ENCODE measurements at regions not wholly inside any gene's neighbourhood (a gene's known extent, or its start where the extent isn't known, plus 50 kb on each side); places are given as distances from the start of the nearest gene placed in this dataset.

DNA sequence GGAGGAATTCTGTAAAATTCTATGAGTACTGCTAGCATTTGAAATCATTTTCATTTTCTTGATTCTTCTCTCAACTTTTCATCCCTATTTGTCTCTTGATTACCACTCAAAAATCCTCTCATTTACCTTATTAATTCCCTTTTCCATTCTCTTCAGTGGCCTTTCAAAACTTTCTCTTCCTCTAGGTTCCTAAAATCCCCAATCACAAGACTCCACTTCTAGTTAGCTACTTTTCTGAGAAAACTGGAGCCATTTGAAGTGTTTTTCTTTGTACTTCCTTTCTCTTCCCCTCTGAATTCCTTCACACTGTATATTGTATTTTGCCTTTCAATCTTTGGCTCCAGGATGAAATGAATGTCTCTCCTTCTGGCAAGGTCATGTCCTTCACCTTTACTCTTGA lies 61.3 kb upstream of the NR4A3 start:
- H3K36me3 ChIP-seq (ENCODE audit: control insufficient read depth, insufficient read depth, low read length) = no peaks in the 10 kb centered on the region
- no peaks in the 10 kb centered on the region for H3K4me1 ChIP-seq (replicated peaks in 1 of 2; ENCODE audit: control insufficient read depth in 2 of 2, insufficient read depth in 2 of 2, low read length in 2 of 2)
- ChIA-PET POLR2A (no interaction called here), CTCF (ENCODE audit: low intra/inter-chr PET ratio) (no interaction called here)
- no peak overlapping the region for H3K4me2 ChIP-seq (ENCODE audit: insufficient read depth, low read length)
- BruUV-seq (replicated peaks) = no TSS peak
- DNase-seq (ENCODE audit: extremely low read depth in 1 of 4, low spot score in 3 of 4) (no peak), FAIRE-seq (no peak), ATAC-seq (no peak)
- H3K9me1 ChIP-seq (ENCODE audit: control insufficient read depth, insufficient read depth, low read length) = no peaks in the 10 kb centered on the region
- no peak overlapping the region for H2AFZ ChIP-seq (ENCODE audit: low read depth, low read length)
- H3K4me3 ChIP-seq = no peak overlapping the region
- H3K9me3 ChIP-seq (replicated peaks; ENCODE audit: control insufficient read depth, insufficient read depth, low read depth, low read length) = no peaks in the 10 kb centered on the region
- H4K20me1 ChIP-seq (replicated peaks; ENCODE audit: control insufficient read depth, insufficient read depth, low read length) = no peaks in the 10 kb centered on the region
- no peaks in the 10 kb centered on the region for H3K79me2 ChIP-seq (ENCODE audit: control insufficient read depth, insufficient read depth, low read length)
- TF ChIP-seq, protein P1, sequence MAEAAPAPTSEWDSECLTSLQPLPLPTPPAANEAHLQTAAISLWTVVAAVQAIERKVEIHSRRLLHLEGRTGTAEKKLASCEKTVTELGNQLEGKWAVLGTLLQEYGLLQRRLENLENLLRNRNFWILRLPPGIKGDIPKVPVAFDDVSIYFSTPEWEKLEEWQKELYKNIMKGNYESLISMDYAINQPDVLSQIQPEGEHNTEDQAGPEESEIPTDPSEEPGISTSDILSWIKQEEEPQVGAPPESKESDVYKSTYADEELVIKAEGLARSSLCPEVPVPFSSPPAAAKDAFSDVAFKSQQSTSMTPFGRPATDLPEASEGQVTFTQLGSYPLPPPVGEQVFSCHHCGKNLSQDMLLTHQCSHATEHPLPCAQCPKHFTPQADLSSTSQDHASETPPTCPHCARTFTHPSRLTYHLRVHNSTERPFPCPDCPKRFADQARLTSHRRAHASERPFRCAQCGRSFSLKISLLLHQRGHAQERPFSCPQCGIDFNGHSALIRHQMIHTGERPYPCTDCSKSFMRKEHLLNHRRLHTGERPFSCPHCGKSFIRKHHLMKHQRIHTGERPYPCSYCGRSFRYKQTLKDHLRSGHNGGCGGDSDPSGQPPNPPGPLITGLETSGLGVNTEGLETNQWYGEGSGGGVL (CRISPR knock-in tag; IDR thresholded peaks at IDR 0.05) = no peak
- TF ChIP-seq, protein P2, sequence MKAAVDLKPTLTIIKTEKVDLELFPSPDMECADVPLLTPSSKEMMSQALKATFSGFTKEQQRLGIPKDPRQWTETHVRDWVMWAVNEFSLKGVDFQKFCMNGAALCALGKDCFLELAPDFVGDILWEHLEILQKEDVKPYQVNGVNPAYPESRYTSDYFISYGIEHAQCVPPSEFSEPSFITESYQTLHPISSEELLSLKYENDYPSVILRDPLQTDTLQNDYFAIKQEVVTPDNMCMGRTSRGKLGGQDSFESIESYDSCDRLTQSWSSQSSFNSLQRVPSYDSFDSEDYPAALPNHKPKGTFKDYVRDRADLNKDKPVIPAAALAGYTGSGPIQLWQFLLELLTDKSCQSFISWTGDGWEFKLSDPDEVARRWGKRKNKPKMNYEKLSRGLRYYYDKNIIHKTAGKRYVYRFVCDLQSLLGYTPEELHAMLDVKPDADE (conservative IDR thresholded peaks at IDR 0.05; ENCODE audit: control insufficient read depth, low read depth, low read length) = no peak
- TF ChIP-seq ZFP1 (CRISPR knock-in tag; IDR thresholded peaks at IDR 0.05) (no peak), SIN3B (IDR thresholded peaks at IDR 0.05; ENCODE audit: low read depth) (no peak), ZNF57 (CRISPR knock-in tag; IDR thresholded peaks at IDR 0.05) (no peak), TGIF2 (CRISPR knock-in tag; IDR thresholded peaks at IDR 0.05) (no peak), ZNF232 (CRISPR knock-in tag; IDR thresholded peaks at IDR 0.05) (no peak), SRF (CRISPR knock-in tag; IDR thresholded peaks at IDR 0.05) (no peak), JUND (IDR thresholded peaks at IDR 0.05; ENCODE audit: borderline replicate concordance, low read depth, low read length) (no peak), JUND (tag; IDR thresholded peaks at IDR 0.05; ENCODE audit: borderline replicate concordance, low read depth, low read length) (no peak), ZNF717 (CRISPR knock-in tag; IDR thresholded peaks at IDR 0.05) (no peak), HCFC1 (IDR thresholded peaks at IDR 0.05; ENCODE audit: low read depth, low read length) (no peak), RAD21 (CRISPR knock-in tag; conservative IDR thresholded peaks at IDR 0.05 in 1 of 2, IDR thresholded peaks at IDR 0.05 in 1 of 2) (no peak), DDX20 (tag; IDR thresholded peaks at IDR 0.05; ENCODE audit: low read depth) (no peak), ZNF444 (CRISPR knock-in tag; IDR thresholded peaks at IDR 0.05) (no peak), CCNT2 (IDR thresholded peaks at IDR 0.05; ENCODE audit: borderline replicate concordance, extremely low read depth, insufficient read length, low read depth, low read length) (no peak)
- intact Hi-C loops (cut with micrococcal nuclease) = no loop called here
- H3K27me3 ChIP-seq (ENCODE audit: control insufficient read depth in 2 of 2, insufficient read depth in 2 of 2, low read length in 2 of 2) = peaks cover 0 to 4% of the 10 kb centered on the region in 2 experiments; a peak in 2 of 5 replicates
- in situ Hi-C loops (cut with MboI) = no loop called here
- no peak overlapping the region for H3K9ac ChIP-seq (ENCODE audit: insufficient read depth in 1 of 2, low read depth in 2 of 2, low read length in 2 of 2)
- H3K27ac ChIP-seq (ENCODE audit: extremely low read depth, low read depth, low read length) = no peak overlapping the region
